ENCODE measurements at regions not wholly inside any gene's neighbourhood (a gene's known extent, or its start where the extent isn't known, plus 50 kb on each side); places are given as distances from the start of the nearest gene placed in this dataset.

DNA sequence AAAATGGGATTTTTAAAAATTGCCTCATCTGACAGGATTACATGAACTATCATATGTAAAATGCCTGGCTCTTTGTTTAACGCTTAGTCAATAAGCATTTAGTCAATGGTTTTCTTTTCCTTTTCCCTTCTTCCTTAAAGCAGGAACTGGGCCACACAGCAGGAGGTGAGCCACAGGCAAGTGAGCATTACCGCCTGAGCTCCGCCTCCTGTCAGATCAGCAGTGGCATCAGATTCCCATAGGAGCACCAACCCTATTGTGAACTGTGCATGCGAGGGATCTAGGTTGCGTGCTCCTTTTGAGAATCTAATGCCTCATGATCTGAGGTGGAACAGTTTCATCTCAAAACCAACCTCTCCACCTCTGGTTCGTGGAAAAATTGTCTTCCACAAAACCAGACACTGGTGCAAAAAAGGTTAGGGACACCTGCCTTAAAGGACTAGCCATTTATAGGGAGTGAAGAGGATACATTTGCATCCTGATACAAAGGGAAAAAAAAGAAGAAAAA, 306.1 kb downstream of the FBXW7 start:
- RAD21 ChIA-PET (ENCODE audit: unreplicated experiment): no interaction called here
- no peak overlapping the region for H2AFZ ChIP-seq (ENCODE audit: control insufficient read depth, low read depth, low read length)
- H3K27me3 ChIP-seq (replicated peaks in 1 of 2; ENCODE audit: control insufficient read depth in 2 of 2, insufficient read depth in 2 of 2, low read length in 1 of 2): no peaks in the 10 kb centered on the region
- SMC1A ChIA-PET (ENCODE audit: uncharacterized antibody, unreplicated experiment): interaction anchor here (1.8 kb wide), 1 partner anchor 48 kb away, joined by 5 read pairs; no protein-coding TSS in a partner anchor
- no peak overlapping the region for H3K27ac ChIP-seq (ENCODE audit: control insufficient read depth, insufficient read depth)
- H4K20me1 ChIP-seq (ENCODE audit: control insufficient read depth, insufficient read depth): no peaks in the 10 kb centered on the region
- POLR2A ChIA-PET: no interaction called here
- no peak overlapping the region for H3K4me2 ChIP-seq (ENCODE audit: control insufficient read depth, insufficient read depth)
- BruUV-seq (replicated peaks): no TSS peak
- intact Hi-C loops (cut with micrococcal nuclease; ENCODE audit: unreplicated experiment) (no loop called here), in situ Hi-C loops (cut with MboI) (no loop called here)
- FAIRE-seq (no peak), DNase-seq (ENCODE audit: low read depth, low spot score) (no peak), ATAC-seq (no peak)
- no peak overlapping the region for H3K4me3 ChIP-seq
- WGBS (ENCODE audit: insufficient coverage, insufficient replicate concordance, low lambda C conversion rate, missing lambda C conversion rate): 71% methylated on average over 6 of the region's 6 CpGs
- no peaks in the 10 kb centered on the region for H3K4me1 ChIP-seq (ENCODE audit: control insufficient read depth, insufficient read depth, low read length)
- H3K9me3 ChIP-seq (replicated peaks; ENCODE audit: control insufficient read depth, insufficient read depth, low read length): no peaks in the 10 kb centered on the region; the same call in 2 of the 3 replicates
- H3K79me2 ChIP-seq (ENCODE audit: control insufficient read depth, insufficient read depth, low read length): no peaks in the 10 kb centered on the region
- no peaks in the 10 kb centered on the region for H3K36me3 ChIP-seq (ENCODE audit: control insufficient read depth in 2 of 2, insufficient read depth in 2 of 2, low read length in 1 of 2)
- no peak overlapping the region for H3K9ac ChIP-seq (ENCODE audit: control insufficient read depth, insufficient read depth, low read length)
- CTCF ChIA-PET: no interaction called here
- no peak for TF ChIP-seq TCF3 (IDR thresholded peaks at IDR 0.05; ENCODE audit: borderline replicate concordance, insufficient read depth, low read depth, low read length)
- TF ChIP-seq PAX5 (IDR thresholded peaks at IDR 0.05; ENCODE audit: borderline replicate concordance, low read depth, low read length): no peak
- TF ChIP-seq MTA2 (IDR thresholded peaks at IDR 0.05; ENCODE audit: low read depth): no peak
- TF ChIP-seq IKZF1 (conservative IDR thresholded peaks at IDR 0.05): no peak
- TF ChIP-seq, protein P1, sequence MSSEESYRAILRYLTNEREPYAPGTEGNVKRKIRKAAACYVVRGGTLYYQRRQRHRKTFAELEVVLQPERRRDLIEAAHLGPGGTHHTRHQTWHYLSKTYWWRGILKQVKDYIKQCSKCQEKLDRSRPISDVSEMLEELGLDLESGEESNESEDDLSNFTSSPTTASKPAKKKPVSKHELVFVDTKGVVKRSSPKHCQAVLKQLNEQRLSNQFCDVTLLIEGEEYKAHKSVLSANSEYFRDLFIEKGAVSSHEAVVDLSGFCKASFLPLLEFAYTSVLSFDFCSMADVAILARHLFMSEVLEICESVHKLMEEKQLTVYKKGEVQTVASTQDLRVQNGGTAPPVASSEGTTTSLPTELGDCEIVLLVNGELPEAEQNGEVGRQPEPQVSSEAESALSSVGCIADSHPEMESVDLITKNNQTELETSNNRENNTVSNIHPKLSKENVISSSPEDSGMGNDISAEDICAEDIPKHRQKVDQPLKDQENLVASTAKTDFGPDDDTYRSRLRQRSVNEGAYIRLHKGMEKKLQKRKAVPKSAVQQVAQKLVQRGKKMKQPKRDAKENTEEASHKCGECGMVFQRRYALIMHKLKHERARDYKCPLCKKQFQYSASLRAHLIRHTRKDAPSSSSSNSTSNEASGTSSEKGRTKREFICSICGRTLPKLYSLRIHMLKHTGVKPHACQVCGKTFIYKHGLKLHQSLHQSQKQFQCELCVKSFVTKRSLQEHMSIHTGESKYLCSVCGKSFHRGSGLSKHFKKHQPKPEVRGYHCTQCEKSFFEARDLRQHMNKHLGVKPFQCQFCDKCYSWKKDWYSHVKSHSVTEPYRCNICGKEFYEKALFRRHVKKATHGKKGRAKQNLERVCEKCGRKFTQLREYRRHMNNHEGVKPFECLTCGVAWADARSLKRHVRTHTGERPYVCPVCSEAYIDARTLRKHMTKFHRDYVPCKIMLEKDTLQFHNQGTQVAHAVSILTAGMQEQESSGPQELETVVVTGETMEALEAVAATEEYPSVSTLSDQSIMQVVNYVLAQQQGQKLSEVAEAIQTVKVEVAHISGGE (CRISPR knock-in tag; IDR thresholded peaks at IDR 0.05): no peak
- no peak for TF ChIP-seq BCL11A (IDR thresholded peaks at IDR 0.05; ENCODE audit: low read depth, low read length)
- no peak for TF ChIP-seq BRCA1 (IDR thresholded peaks at IDR 0.05; ENCODE audit: low read depth, low read length)
- TF ChIP-seq, protein P2, sequence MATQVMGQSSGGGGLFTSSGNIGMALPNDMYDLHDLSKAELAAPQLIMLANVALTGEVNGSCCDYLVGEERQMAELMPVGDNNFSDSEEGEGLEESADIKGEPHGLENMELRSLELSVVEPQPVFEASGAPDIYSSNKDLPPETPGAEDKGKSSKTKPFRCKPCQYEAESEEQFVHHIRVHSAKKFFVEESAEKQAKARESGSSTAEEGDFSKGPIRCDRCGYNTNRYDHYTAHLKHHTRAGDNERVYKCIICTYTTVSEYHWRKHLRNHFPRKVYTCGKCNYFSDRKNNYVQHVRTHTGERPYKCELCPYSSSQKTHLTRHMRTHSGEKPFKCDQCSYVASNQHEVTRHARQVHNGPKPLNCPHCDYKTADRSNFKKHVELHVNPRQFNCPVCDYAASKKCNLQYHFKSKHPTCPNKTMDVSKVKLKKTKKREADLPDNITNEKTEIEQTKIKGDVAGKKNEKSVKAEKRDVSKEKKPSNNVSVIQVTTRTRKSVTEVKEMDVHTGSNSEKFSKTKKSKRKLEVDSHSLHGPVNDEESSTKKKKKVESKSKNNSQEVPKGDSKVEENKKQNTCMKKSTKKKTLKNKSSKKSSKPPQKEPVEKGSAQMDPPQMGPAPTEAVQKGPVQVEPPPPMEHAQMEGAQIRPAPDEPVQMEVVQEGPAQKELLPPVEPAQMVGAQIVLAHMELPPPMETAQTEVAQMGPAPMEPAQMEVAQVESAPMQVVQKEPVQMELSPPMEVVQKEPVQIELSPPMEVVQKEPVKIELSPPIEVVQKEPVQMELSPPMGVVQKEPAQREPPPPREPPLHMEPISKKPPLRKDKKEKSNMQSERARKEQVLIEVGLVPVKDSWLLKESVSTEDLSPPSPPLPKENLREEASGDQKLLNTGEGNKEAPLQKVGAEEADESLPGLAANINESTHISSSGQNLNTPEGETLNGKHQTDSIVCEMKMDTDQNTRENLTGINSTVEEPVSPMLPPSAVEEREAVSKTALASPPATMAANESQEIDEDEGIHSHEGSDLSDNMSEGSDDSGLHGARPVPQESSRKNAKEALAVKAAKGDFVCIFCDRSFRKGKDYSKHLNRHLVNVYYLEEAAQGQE (IDR thresholded peaks at IDR 0.05; ENCODE audit: low read depth, low read length): no peak
- TF ChIP-seq, protein P3, sequence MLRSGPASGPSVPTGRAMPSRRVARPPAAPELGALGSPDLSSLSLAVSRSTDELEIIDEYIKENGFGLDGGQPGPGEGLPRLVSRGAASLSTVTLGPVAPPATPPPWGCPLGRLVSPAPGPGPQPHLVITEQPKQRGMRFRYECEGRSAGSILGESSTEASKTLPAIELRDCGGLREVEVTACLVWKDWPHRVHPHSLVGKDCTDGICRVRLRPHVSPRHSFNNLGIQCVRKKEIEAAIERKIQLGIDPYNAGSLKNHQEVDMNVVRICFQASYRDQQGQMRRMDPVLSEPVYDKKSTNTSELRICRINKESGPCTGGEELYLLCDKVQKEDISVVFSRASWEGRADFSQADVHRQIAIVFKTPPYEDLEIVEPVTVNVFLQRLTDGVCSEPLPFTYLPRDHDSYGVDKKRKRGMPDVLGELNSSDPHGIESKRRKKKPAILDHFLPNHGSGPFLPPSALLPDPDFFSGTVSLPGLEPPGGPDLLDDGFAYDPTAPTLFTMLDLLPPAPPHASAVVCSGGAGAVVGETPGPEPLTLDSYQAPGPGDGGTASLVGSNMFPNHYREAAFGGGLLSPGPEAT (IDR thresholded peaks at IDR 0.05; ENCODE audit: low read depth): no peak
- TF ChIP-seq, protein P4, sequence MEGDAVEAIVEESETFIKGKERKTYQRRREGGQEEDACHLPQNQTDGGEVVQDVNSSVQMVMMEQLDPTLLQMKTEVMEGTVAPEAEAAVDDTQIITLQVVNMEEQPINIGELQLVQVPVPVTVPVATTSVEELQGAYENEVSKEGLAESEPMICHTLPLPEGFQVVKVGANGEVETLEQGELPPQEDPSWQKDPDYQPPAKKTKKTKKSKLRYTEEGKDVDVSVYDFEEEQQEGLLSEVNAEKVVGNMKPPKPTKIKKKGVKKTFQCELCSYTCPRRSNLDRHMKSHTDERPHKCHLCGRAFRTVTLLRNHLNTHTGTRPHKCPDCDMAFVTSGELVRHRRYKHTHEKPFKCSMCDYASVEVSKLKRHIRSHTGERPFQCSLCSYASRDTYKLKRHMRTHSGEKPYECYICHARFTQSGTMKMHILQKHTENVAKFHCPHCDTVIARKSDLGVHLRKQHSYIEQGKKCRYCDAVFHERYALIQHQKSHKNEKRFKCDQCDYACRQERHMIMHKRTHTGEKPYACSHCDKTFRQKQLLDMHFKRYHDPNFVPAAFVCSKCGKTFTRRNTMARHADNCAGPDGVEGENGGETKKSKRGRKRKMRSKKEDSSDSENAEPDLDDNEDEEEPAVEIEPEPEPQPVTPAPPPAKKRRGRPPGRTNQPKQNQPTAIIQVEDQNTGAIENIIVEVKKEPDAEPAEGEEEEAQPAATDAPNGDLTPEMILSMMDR (IDR thresholded peaks at IDR 0.05 in 2 of 3, conservative IDR thresholded peaks at IDR 0.05 in 1 of 3; ENCODE audit: control insufficient read depth in 2 of 3, extremely low read depth in 1 of 3, insufficient read depth in 1 of 3, low read depth in 3 of 3, low read length in 3 of 3): no peak
- TF ChIP-seq YBX1 (IDR thresholded peaks at IDR 0.05): no peak
- TF ChIP-seq STAT1 (conservative IDR thresholded peaks at IDR 0.05): no peak
- no peak for TF ChIP-seq LARP7 (IDR thresholded peaks at IDR 0.05)
- TF ChIP-seq NFXL1 (IDR thresholded peaks at IDR 0.05; ENCODE audit: borderline replicate concordance): no peak
- TF ChIP-seq NFYB (IDR thresholded peaks at IDR 0.05; ENCODE audit: insufficient read depth, low read depth, low read length): no peak

Measured in GM12878 (cell line).